GM21381 (cell line): ENCODE measurements at regions not wholly inside any gene's neighbourhood (a gene's known extent, or its start where the extent isn't known, plus 50 kb on each side); places are given as distances from the start of the nearest gene placed in this dataset.
"Not testable (repeated sequence)": the region's sequence is repeated elsewhere in the genome, so short reads cannot be mapped to it uniquely, and the experiment has no call there.

Source experiments
- ATAC-seq: cut with Tn5 transposase; IDR thresholded peaks from one replicate; pipeline ENCODE4 v1.9.1; 2021; ENCODE audit warnings: mild to moderate bottlenecking, moderate library complexity; ENCODE audit not compliant: unreplicated experiment

- not testable (repeated sequence) for ATAC-seq
These were observed 423.8 kb downstream of the PIK3C3 start for GRCh38 chr18:42378854-42379253.

DNA sequence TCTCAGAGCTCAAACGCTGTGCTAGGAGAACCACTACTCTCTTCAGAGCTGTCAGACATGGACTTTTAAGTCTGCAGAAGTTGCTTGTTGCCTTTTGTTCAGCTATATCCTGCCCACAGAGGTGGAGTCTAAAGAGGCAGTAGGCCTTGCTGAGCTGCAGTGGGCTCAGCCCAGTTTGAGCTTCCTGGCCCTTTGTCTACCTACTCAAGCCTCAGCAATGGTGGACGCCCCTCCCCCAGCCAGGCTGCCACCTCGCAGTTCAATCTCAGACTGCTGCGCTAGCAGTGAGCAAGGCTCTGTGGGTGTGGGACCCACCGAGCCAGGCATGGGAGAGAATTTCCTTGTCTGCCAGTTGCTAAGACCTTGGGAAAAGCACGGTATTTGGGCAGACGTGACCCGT is 426.2 kb downstream of the PIK3C3 start:
- ATAC-seq: not testable (repeated sequence)

DNA sequence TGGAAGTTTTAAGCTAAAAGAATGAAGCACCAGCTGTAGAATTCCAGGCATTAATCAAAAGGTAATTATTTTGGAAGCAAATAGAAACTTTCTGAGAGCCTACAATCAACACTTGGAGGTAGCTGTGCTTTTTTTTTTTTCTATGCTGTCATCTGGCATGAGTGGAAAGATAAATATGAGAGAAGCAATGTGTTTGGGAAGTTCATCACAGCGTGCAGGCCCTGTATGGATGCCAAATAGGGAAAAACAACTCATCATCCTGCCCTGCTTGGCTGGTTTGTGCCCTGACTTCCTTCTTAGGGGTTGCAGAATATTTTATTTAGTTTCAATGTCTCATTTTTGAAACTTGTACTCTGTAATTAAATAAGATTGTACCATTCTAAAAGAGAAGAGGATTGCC is 437.4 kb downstream of the PIK3C3 start:
- no peak for ATAC-seq

- ATAC-seq: no peak
These were observed 437.9 kb downstream of the PIK3C3 start for GRCh38 chr18:42392926-42393325.

- no peak for ATAC-seq
These were observed 439.2 kb downstream of the PIK3C3 start for GRCh38 chr18:42394238-42394637.

GRCh38 chr18:42401131-42401673 is 446.2 kb downstream of the PIK3C3 start:
- no peak for ATAC-seq

DNA sequence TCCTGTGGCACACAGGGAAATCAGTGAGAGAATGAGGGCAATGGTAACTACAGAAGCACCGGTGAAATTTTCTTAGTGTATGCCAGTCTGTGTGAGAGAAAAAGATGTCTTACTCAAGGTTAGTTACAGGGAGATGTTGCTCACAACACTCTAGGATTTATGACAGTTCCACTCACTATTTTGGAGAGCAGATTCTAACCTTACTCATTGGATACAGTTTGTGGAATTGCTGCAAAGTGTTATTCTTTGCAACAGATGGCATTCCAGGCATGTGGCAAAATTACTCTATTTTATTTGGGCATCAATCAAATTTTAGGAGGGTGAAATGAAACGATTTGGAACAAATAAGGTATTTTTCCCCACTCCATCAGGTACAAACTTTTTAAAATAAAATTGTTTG is 449.1 kb downstream of the PIK3C3 start:
- no peak for ATAC-seq

DNA sequence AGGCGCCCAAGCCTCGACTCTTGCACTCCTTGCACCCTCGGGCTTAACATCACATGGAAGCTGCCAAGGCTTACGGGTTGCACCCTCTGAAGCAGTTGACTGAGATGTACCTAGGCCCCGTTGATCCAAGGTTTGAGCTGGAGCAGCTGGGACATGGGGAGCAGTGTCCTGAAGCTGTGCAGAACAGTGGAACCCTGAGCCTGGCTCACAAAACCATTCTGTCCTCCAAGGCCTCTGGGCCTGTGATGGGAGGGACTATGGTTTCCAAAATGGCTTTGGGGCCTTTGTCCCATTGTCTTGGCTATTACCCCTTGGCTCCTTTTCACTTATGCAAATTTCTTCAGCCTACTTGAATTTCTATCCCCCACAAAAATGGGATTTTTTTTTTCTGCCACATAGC is 454.0 kb downstream of the PIK3C3 start:
- no peak for ATAC-seq

GRCh38 chr18:42412281-42412680 is 457.2 kb downstream of the PIK3C3 start:
- no peak for ATAC-seq

- no peak for ATAC-seq
These were observed 457.9 kb downstream of the PIK3C3 start for GRCh38 chr18:42412896-42413295.

DNA sequence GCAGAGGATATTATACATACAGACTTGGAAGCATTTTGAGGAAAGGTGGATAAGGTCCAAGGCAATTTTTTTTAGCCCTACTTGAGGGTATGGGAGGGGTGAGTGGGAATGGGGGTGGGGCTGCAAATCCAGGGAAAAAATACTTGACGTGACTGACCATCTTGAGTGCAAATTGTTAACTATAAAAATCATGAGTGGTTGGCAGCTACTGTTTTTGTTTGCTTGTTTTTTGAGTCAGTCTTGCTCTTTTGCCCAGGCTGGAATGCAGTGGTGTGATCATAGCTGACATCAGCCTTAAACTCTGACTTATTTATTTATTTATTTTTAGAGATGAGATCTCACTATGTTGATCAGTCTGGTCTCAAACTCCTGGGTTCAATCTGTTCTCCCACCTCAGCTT is 458.8 kb downstream of the PIK3C3 start:
- no peak for ATAC-seq

DNA sequence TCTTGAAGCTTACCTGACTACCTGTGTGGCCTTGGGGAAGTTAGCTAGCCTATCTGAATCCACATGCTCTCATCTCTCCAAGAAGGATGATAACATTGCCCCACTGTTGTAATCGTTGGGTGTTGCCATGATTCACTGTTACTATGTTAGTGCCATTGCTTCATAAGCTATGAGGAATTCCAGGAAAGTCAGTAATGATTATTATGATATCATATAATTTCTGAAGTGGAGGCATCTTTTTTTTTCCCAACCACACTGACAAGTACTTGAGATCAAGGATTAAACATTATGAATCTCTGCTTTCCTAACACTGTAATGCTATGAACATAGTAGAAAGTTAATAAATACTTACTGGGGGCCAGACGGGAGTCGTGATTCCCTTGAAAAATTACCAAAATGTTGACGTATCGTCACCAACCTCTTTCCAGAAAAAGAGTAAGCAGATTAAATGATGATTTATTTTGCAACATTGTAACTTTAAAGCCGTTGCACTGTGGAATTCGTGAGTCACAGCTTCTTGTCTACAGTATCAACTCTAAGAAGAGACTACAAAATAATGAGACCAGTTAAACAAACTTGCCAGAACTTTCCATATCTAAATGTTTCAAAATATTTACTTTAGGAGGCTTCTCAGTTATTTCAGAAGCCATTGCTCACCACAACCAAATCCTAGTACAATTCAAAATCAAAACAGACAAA is 459.9 kb downstream of the PIK3C3 start:
- no peak for ATAC-seq

DNA sequence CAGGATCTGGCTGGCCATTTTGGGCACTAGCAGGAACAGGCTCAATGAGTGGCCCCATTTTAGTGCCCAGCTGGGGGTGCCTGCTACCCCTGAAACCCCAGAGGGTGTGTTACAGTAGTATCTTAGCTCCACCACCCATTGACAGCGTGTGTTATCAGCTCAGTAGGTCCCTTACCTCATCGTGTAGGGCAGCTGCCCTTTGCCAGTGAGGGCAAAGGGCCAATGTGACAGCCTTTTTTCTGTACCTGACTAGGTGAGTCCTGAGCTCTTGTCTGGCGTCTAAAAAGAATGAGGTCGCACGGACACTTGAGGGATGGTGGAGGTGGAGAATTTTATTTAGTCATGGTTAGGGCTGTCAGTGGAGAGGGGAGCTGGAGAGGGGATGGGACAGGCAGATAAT is 462.2 kb downstream of the PIK3C3 start:
- no peak for ATAC-seq

DNA sequence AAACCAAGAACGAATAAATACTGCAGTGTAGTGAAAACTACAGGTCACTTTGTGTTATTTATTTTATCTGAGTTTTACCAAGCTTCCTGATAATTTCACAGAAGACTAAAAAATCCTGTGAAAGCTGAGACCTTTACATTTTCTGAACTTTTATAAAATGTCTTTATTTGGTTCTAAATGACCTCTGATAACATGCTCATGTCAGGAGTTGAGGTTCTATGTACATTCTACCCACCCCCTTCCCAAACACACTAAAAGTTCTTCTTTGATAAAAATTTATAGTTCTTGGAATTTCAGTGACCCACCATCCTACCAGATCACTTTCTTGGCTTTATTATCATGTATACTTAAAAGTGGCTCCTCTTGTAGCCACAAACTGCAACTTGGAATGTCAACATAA is 463.1 kb downstream of the PIK3C3 start:
- no peak for ATAC-seq

- no peak for ATAC-seq
These were observed 470.0 kb downstream of the PIK3C3 start for GRCh38 chr18:42425025-42425424.

GRCh38 chr18:42426496-42427015 is 471.5 kb downstream of the PIK3C3 start:
- ATAC-seq: no peak

DNA sequence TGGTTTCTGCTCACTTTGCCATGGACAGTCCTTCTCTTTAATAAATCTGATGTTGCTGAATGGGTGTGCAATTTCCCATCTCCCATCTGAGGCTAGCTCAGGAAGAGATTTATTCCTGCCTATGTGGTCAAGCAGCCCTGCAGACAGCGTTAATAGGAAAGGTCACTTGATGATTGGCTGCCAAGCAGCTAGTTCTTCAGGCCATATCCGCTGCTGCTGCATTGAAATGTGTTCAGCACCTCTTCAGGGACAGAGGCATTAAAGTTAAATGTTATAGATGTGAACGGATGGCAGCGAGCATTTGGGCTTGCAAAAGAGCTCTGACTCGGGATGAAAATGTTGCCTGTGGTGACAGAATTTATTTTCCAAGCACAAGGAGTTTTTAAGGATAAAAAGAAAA is 474.2 kb downstream of the PIK3C3 start:
- ATAC-seq: no peak

- ATAC-seq: no peak
These were observed 481.3 kb downstream of the PIK3C3 start for GRCh38 chr18:42436222-42436765.

DNA sequence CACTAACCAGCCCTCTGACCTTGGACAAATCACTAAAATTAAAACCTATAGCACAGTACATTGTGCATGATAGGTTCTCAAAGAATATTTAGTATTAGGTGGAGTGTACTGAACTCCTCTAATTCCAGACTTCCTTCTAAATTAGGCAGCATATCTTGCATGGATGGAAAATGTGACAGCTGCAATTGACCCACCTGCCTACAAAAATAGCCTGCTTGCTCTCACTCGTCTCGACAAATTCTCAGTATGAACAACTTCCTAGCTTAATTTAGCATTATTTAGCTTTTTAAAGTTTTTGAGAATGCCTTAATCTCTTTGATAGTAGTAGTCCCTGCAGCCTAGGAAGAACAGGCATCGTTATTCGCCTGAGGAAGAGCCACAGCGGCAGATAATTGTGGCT is 482.0 kb downstream of the PIK3C3 start:
- ATAC-seq: no peak

DNA sequence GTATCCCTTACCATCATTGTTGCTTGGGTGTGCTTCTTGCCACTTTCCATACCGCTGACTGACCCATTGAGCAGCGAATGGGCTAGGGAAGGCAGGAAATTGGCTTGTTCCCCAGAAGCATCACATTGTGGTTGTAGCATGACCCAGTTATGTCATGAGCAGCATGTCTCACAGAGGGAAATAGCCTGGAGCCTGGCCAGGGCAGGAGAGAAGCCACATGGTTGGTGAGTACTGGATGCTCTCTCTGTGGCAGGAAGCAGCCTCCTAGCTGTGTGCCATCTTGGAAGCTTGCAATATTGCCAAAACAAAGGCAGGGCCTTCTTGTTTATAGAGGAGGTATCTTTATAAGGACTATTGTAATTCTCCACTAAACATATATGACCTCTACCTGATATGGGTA is 482.6 kb downstream of the PIK3C3 start:
- no peak for ATAC-seq

GRCh38 chr18:42442656-42443055 is 487.6 kb downstream of the PIK3C3 start:
- ATAC-seq: no peak

GRCh38 chr18:42444349-42444748 is 489.3 kb downstream of the PIK3C3 start:
- ATAC-seq: no peak
